ENCODE measurements at regions not wholly inside any gene's neighbourhood (a gene's known extent, or its start where the extent isn't known, plus 50 kb on each side); places are given as distances from the start of the nearest gene placed in this dataset.

DNA sequence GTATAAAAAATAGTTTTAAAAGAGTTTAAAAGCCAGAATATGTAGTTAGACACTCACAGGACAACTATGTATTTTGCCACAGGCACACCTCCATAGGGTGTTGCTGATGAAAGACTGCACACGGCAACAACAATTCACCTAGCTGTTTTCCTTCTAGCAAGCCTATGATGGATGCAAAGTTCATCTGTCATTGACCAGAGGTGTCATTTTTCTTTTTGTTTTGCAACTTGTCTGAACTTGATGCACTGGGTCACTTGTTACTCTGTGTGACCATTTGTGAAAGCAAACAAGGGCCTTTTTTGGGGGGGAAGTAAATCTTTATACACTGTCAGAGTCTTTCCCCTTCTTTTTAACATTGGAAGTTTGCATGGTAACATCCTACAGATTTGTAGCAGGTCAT, 258.0 kb upstream of the SEMA3A start:
- TF ChIP-seq CTCF (IDR thresholded peaks at IDR 0.05) = no peak
- H3K4me2 ChIP-seq (ENCODE audit: low read length) = no peak overlapping the region
- no peaks in the 10 kb centered on the region for H3K9me3 ChIP-seq (ENCODE audit: control insufficient read depth, low read length)
- H2AFZ ChIP-seq = no peak overlapping the region
- no peak overlapping the region for H3K27ac ChIP-seq
- no peaks in the 10 kb centered on the region for H3K4me1 ChIP-seq
- H3K79me2 ChIP-seq = no peaks in the 10 kb centered on the region
- H3K4me3 ChIP-seq (ENCODE audit: low read depth, low read length) = no peak overlapping the region
- H3K9ac ChIP-seq = no peak overlapping the region
- H3K27me3 ChIP-seq (ENCODE audit: control insufficient read depth, insufficient read depth, low read length) = no peaks in the 10 kb centered on the region
- H3K36me3 ChIP-seq (ENCODE audit: control insufficient read depth, insufficient read depth, low read length) = no peaks in the 10 kb centered on the region

DNA sequence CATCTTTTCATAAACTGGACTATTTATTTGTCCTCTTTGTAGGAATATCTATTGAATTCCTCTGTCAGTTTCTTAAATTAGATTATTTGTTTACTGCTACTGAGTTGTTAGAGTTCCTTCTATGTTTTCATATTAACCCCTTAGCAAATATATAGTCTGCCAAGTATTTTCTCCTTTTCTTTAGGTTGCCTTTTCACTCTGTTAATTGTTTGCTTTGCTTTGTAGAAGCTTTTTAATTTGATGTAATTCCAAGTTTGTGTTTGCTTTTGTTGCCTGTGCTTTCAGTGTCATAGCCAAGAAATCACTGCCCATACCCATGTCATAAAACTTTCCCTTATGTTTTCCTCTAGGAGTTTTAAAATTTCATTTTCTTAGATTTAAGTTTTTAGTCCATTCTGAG, 256.2 kb upstream of the SEMA3A start:
- Histone ChIP-seq H3K4me2 (ENCODE audit: low read length) (no peak overlapping the region), H3K9ac (no peak overlapping the region), H3K36me3 (ENCODE audit: control insufficient read depth, insufficient read depth, low read length) (no peaks in the 10 kb centered on the region), H3K9me3 (ENCODE audit: control insufficient read depth, low read length) (no peaks in the 10 kb centered on the region), H3K4me1 (no peaks in the 10 kb centered on the region), H3K4me3 (ENCODE audit: low read depth, low read length) (no peak overlapping the region), H3K79me2 (no peaks in the 10 kb centered on the region), H3K27ac (no peak overlapping the region), H3K27me3 (ENCODE audit: control insufficient read depth, insufficient read depth, low read length) (no peaks in the 10 kb centered on the region), H2AFZ (no peak overlapping the region)
- TF ChIP-seq CTCF (IDR thresholded peaks at IDR 0.05) = no peak

- Histone ChIP-seq H3K27me3 (ENCODE audit: control insufficient read depth, insufficient read depth, low read length) (no peaks in the 10 kb centered on the region), H3K79me2 (no peaks in the 10 kb centered on the region), H3K4me2 (ENCODE audit: low read length) (no peak overlapping the region), H3K4me1 (no peaks in the 10 kb centered on the region), H3K36me3 (ENCODE audit: control insufficient read depth, insufficient read depth, low read length) (no peaks in the 10 kb centered on the region), H3K27ac (no peak overlapping the region), H3K9ac (no peak overlapping the region), H3K9me3 (ENCODE audit: control insufficient read depth, low read length) (no peaks in the 10 kb centered on the region), H3K4me3 (ENCODE audit: low read depth, low read length) (no peak overlapping the region), H2AFZ (no peak overlapping the region)
- no peak for TF ChIP-seq CTCF (IDR thresholded peaks at IDR 0.05)
Measured at GRCh38 chr7:84447636-84448293, 253.2 kb upstream of the SEMA3A start.

DNA sequence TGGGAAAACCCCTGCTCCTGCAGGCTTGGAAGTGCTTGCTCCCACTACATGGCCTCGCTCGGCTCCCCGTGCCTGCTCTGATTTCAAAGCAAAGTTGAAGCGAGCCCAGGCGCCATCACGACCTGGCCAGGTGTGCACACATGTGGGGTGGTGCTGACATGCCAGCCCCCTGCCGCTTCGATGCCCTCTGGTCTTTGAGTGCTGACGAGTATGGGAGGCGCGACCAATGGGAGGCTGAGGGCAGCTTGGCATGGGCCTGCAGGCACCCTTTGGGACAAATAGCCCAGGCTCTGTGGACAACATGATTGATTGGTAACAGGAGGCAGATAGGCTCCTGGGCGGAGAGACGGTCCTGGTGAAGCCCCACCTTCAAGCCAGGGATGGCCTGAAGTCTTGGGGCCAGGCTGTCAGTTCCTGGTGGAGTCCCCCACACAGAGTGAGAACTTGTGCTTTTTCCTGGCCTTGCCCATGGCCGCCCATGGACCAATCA, 252.4 kb upstream of the SEMA3A start:
- H3K4me3 ChIP-seq (ENCODE audit: low read depth, low read length) = no peak overlapping the region
- no peaks in the 10 kb centered on the region for H3K4me1 ChIP-seq
- H3K9me3 ChIP-seq (ENCODE audit: control insufficient read depth, low read length) = no peaks in the 10 kb centered on the region
- H2AFZ ChIP-seq = no peak overlapping the region
- H3K4me2 ChIP-seq (ENCODE audit: low read length) = no peak overlapping the region
- no peak overlapping the region for H3K27ac ChIP-seq
- TF ChIP-seq CTCF (IDR thresholded peaks at IDR 0.05) = no peak
- H3K9ac ChIP-seq = no peak overlapping the region
- H3K27me3 ChIP-seq (ENCODE audit: control insufficient read depth, insufficient read depth, low read length) = no peaks in the 10 kb centered on the region
- no peaks in the 10 kb centered on the region for H3K79me2 ChIP-seq
- H3K36me3 ChIP-seq (ENCODE audit: control insufficient read depth, insufficient read depth, low read length) = no peaks in the 10 kb centered on the region

DNA sequence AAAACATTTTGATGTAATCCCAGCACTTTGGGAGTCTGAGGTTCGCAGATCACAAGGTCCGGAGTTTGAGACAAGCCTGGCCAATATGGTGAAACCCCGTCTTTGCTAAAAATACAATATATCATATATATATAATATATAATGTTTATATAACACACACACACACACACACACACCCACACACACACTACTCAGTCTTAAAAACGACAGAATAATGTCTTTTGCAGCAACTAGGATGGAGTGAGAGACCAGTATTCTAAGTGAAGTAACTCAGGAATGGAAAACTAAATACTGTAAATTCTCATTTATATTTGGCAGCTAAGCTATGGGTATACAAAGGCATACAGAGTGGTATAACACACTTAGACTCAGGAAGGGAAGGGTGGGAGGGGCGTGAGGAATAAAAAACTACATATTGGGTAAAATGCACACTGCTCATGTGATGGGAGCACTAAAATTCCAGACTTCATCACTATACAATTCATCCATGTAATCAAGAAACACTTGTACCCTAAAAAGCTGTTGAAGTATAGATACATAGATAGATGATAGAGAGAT, 231.2 kb upstream of the SEMA3A start:
- Histone ChIP-seq H3K27ac (no peak overlapping the region), H3K79me2 (no peaks in the 10 kb centered on the region), H3K4me2 (ENCODE audit: low read length) (no peak overlapping the region), H3K4me3 (ENCODE audit: low read depth, low read length) (no peak overlapping the region), H3K9ac (no peak overlapping the region), H3K4me1 (no peaks in the 10 kb centered on the region), H3K27me3 (ENCODE audit: control insufficient read depth, insufficient read depth, low read length) (no peaks in the 10 kb centered on the region), H2AFZ (no peak overlapping the region), H3K36me3 (ENCODE audit: control insufficient read depth, insufficient read depth, low read length) (no peaks in the 10 kb centered on the region), H3K9me3 (ENCODE audit: control insufficient read depth, low read length) (no peaks in the 10 kb centered on the region)
- TF ChIP-seq CTCF (IDR thresholded peaks at IDR 0.05) = no peak

Data from parathyroid adenoma (tissue), 2 donors.